ENCODE measurements at regions not wholly inside any gene's neighbourhood (a gene's known extent, or its start where the extent isn't known, plus 50 kb on each side); places are given as distances from the start of the nearest gene placed in this dataset.

GRCh38 chr18:8458546-8459215 is 150.6 kb upstream of the RAB12 start:
- DNase-seq: no peak

- DNase-seq: no peak
Measured at GRCh38 chr18:8460748-8461147, 148.5 kb upstream of the RAB12 start.

DNA sequence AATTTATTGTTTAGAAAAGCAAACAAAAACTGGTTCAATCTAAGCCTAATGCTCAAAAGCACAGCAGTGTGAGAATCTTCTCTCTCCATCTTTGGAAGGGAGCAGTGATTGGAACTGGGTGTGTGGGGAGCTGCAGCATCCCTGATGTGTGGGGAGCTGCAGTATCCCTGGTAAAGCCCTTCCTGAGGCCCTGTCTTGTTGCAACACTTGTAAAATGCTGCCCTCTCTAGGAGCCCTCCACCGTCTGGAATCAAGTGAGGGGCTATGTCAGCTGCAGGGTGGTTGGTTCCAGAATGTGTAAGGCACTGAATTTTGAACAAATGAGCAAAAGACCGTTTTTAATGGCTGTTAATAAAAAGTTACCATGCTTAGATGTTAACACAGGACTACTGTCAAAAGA is 147.7 kb upstream of the RAB12 start:
- DNase-seq: no peak

GRCh38 chr18:8462651-8463185 is 146.5 kb upstream of the RAB12 start:
- no peak for DNase-seq

- no peak for DNase-seq
Measured at GRCh38 chr18:8463791-8464190, 145.4 kb upstream of the RAB12 start.

DNA sequence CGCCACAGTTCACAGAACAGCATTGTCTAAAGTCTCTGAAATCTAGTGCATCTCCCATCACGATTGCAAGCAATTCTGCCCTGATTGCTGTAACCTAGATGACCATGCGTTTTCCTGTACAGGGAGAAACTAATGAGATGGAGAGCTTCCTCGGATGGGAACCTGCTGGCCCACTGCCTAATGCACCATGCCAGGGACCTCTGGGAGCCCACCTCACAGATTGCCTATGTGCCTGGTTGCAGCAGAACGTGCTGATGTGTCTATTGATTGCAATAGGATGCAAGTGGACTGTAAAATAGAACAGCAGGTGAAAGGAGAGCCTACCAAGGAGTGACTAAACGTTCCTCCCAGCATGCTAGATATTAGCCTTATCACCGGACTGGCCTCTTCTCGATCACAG is 141.0 kb upstream of the RAB12 start:
- no peak for DNase-seq

- DNase-seq: no peak
Measured at GRCh38 chr18:8468921-8469335, 140.3 kb upstream of the RAB12 start.

GRCh38 chr18:8469544-8470130 is 139.6 kb upstream of the RAB12 start:
- DNase-seq: no peak

- no peak for DNase-seq
Measured at GRCh38 chr18:8471372-8471771, 137.9 kb upstream of the RAB12 start.

DNA sequence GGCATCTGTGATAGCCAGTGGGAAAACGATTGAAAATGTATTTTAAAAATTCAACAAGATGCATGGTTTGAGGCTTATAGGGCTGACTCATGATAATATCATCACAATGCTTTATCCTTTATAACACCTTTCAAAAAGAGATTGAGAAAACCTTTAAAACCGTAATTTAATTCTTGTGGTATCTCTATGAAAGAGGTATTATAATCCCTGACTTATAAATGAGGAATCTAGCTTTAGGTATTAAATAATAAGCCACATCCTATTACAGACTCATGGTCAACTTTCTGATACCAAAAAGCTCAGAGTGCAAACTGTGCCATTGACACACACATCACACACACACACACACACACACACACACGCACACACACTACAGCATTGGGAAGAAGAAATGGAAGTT is 134.6 kb upstream of the RAB12 start:
- DNase-seq: no peak

DNA sequence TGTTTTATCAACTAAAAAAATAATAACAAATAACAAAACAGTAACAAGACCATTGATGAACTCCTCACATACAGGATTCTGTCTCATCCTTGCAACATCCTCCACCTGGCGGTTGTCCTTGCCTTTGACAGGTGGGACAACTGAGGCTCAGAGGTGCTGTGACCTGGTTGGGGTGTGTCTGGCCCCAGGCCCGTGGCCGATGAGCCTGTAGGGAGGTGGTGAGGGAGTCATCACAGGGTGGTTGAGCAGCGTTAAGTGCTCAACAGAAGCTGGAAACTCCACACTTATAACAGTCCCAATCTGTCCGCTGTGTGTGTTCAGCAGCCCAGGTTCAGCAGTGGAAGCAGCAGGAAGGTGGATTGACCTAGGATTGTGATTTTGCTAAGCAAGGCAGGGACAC is 131.6 kb upstream of the RAB12 start:
- DNase-seq: no peak

GRCh38 chr18:8478166-8478967 is 130.9 kb upstream of the RAB12 start:
- DNase-seq: peak; percentile 75

DNA sequence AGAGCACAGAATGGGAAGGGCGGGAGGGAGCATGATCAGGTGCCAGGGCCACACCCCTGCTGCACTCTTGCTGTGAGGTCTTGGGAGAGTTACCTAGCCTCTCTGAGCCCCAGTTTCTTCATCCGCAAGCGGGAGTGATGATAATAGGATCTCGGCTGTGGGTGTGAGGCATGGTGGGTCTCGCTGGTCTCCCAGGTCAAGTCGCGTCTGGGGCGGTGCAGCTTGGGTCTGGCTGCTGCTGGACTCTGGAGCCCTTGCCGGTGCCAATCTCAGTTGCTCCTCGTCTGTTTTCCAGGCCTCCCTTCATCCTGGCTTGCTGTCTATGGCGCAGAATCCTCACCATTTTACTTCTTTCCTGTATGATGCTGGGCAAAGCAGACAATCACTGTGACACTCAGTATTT is 130.3 kb upstream of the RAB12 start:
- DNase-seq: no peak

GRCh38 chr18:8479789-8480188 is 129.4 kb upstream of the RAB12 start:
- DNase-seq: no peak

DNA sequence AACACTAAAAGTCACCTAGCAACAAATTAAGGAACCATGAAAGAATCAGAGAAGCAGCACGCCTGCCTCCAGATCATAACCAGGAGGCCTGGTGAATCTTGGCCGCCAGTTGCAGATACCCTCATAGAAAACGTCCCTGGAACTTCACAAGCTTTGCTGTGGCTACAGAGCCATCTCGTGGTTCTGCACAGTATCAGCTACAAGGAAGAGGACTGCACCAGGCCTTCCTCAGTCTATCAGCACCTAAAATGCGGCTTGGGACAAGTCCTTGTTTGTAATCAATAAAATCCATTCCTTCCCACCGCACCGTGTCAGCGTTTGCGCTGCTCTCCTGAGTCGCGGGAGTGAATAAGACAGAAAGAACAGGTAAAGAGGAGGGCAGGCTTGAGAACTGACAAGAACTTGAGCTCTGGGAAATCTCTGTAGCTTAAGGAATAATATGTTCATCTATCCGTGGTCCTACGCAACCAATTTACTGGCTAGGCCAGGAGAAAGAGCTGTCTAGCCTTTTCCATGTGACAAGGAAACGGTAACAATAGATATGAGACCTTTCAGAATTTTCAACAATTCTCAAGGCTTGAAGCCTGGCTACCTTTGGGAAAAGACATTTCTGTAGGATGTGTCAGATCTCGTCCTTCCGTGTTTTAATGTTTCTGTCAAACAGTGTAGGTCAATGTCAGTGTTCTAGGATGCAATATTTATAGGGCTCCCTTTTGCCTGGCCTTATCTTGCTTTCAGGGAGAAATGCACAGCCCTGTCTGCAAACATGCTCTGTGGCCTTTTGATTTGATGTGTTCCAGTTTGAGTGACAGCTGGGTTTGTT is 128.5 kb upstream of the RAB12 start:
- DNase-seq: peak; percentile 17

DNA sequence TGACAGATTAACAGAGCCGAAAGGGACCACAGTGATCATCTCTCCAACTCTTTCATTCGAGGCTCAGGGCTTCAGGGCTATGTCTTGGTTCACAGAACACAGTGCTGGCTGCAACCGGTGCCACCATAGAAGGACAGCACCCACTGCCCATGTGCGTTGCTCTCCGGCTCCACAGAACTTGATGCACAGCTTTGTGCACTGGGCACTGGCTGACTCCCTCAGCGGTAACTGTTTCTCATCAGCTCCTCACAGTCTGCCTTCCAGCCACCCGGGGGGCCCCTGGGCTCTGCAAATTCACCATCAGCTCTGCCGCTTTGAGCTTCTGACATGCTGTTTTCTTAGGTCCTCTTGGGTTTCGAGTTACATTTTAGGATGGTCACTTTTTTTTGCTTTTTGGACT is 124.3 kb upstream of the RAB12 start:
- DNase-seq: no peak

DNA sequence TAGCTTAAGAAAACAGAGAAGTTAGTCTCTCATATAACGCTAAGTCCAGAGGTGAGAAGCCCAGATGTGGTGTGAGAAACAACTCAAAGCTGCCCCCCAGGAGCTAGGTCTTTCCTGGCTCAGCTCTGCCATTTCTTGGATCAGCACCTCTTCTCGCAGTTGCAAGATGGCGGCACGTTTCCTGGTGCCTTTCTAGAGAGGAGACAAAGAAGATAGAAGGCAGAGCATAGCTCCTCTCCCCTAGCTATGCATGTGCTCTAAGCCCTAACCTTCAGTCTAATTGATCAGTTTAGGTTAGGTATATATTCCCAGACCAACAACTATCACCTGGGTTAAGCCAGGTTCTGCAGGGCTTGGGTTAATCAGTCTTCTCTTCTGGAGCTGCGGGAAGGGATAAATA is 119.5 kb upstream of the RAB12 start:
- no peak for DNase-seq

GRCh38 chr18:8491516-8491915 is 117.7 kb upstream of the RAB12 start:
- DNase-seq: no peak

- DNase-seq: no peak
Measured at GRCh38 chr18:8493141-8493540, 116.1 kb upstream of the RAB12 start.

- DNase-seq: no peak
Measured at GRCh38 chr18:8496186-8496585, 113.1 kb upstream of the RAB12 start.

DNA sequence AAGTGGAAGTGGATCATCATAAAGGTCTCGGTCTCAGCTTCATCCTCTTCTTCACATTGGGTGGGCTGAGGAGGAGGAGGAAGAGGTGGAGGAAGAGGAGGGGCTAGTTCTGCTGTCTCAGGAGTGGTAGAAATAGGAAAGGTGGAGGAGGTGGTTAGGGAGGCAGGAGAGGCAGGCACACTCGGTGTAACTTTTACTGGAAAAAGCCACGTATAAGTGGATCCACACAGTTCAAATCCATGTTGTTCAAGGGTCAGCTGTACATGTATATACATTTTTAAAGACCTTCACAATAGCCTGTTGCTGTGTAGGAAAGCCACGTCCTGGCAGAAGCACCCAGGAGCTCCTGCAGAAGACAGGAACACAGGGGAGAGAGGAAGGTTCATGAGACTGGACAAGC is 110.3 kb upstream of the RAB12 start:
- DNase-seq: no peak

DNA sequence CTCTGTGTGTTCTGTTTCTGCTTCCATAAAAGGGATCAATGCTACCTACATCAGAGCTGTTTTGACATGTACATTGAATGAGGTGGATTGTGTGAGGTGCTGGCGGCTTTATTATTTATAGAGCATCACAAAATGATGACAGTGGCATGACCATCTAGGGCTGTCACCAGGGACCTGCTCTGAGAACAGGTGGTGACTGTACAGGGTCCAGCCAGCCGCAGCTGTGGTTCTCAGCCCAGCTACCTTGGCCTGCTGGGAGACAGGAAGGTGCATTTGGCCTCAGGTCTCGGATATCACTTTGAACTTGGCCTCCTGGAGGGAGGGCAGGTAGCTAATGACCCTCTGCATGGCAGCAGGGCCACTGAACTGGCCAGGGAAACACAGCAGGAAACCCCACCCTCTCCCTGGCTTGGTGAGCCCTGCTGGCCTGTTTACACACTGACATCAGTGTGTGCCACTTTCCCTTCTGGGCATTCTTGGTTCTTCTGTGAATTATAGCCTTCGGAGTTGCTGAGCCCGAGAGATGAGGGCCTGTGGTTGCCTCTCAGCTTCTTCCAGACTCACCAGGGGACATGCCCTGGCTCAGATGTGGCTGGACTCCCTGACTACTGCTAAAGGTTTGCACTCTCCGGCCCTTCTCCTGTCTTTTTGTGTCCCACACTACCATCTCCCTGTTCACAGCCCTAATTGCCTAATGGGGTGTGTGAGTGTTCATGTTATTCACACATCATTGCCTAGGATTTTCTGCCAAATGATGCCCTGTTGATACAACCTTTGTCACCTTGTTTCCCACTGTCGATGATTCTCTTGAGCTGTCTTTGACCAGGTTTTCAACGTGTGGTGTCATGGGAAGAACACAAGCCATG is 109.2 kb upstream of the RAB12 start:
- no peak for DNase-seq

Data from hematopoietic multipotent progenitor cell treated with erythropoietin and hydrocortisone succinate and interleukin-3 and kit ligand, for 6 days (in vitro differentiated cells).